Stomach (tissue), 8 donors: ENCODE measurements at regions not wholly inside any gene's neighbourhood (a gene's known extent, or its start where the extent isn't known, plus 50 kb on each side); places are given as distances from the start of the nearest gene placed in this dataset.

Experiments
- DNase-seq, 2 donors: peaks; one replicate each; pipeline versions ENCODE4 v3.0.0 to v3.0.0-alpha.2; 2013 to 2019
- H3K27ac ChIP-seq, 5 donors: fragments of 200-600 bp in 4 of 5; sonication (generic) in 4 of 5; one replicate each; pipeline ENCODE4 v1.5.1; 2013 to 2019; ENCODE audit warnings: mild to moderate bottlenecking in 1 of 5, moderate library complexity in 1 of 5
- H3K27me3 ChIP-seq, 3 donors: fragments of 200-600 bp; sonication (generic); one replicate each; pipeline ENCODE4 v1.5.1; 2017 to 2019; ENCODE audit warnings: mixed run types in 1 of 3
- H3K36me3 ChIP-seq, 4 donors: fragments of 200-600 bp; sonication (generic); 1 replicate in 3 of 4; 2 replicates in 1 of 4; pipeline ENCODE4 v1.5.1; 2016 to 2019
- H3K4me1 ChIP-seq, 4 donors: fragments of 200-600 bp; sonication (generic); one replicate each; pipeline ENCODE4 v1.5.1; 2016 to 2019
- H3K4me3 ChIP-seq, 4 donors: fragments of 200-600 bp; sonication (generic) in 3 of 4; one replicate each; pipeline ENCODE4 v1.5.1; 2016 to 2019; ENCODE audit warnings: mild to moderate bottlenecking in 1 of 4
- H3K9me3 ChIP-seq, 4 donors: fragments of 200-600 bp; sonication (generic); one replicate each; pipeline ENCODE4 v1.5.1; 2016 to 2019
- EP300 ChIP-seq: sonication (generic); formaldehyde crosslinking; IDR thresholded peaks from one replicate; pipeline ENCODE4 v1.6.1; 2017; ENCODE audit warnings: antibody characterized with exemption
- POLR2A ChIP-seq, 4 donors: fragments of 450-650 bp; IDR thresholded peaks; one replicate each; pipeline ENCODE4 v1.6.1; 2016; ENCODE audit warnings: antibody characterized with exemption in 4 of 4, control low read depth in 2 of 4, mild to moderate bottlenecking in 1 of 4, moderate library complexity in 1 of 4
- POLR2AphosphoS5 ChIP-seq, 3 donors: sonication (generic); formaldehyde crosslinking; IDR thresholded peaks; one replicate each; pipeline ENCODE4 v1.6.1; 2016; ENCODE audit warnings: antibody characterized with exemption in 3 of 3
- WGBS, 5 donors: extraction: QIAGEN DNeasy Blood & Tissue Kit in 3 of 5; methylation state at CpG; one replicate each; pipeline versions ENCODE4 v1.1.5 to v1.1.7; 2013 to 2018; 5-methylcytosine and 5-hydroxymethylcytosine counted together
- intact Hi-C: fragments of 100-400 bp; cut with DNase I; formaldehyde crosslinking; loops from one replicate; pipeline ENCODE4 v1.15.1; 2023; ENCODE audit warnings: low total_unique reads
- TF ChIP-seq, protein P1 (sequence below), 7 experiments: fragments of 450-650 bp in 4 of 7; fragments of 200-600 bp in 3 of 7; sonication (generic) in 3 of 7; IDR thresholded peaks; one replicate each; pipeline ENCODE4 v1.5.1; 2016 to 2019; ENCODE audit warnings: antibody characterized with exemption in 7 of 7, control low read depth in 2 of 7, mild to moderate bottlenecking in 1 of 7
- donor health status: healthy with polysubstance abuse.
- donor health status: Bipolar disorder and iron deficiency.
- donor health status: healthy.

DNA sequence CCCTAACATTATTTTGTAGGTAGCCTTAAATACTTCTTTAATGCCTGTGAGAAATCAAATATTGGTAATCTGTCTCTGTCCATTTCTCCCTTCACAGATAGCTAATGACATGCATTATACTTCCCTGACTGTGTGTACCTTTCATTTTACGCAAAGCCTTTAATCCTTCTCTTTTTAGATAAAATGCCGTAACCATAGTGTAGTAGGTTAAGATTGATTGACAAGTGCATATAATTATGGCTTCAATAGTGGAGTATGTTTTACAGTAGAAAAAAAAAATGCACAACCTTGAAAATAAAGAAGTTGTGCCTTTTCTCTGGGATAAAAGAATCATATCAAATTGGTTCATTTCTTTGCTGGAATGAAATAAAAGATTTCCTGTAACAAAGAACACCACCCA is 559.6 kb upstream of the GRAMD2B start:
- Histone ChIP-seq H3K36me3 (no peaks in the 10 kb centered on the region), H3K9me3 (peaks cover 0 to under 1% (median 0%) of the 10 kb centered on the region in 4 donors), H3K4me3 (no peak overlapping the region), H3K27ac (no peak overlapping the region), H3K27me3 (no peaks in the 10 kb centered on the region), H3K4me1 (no peaks in the 10 kb centered on the region)
- DNase-seq, result no peak
- intact Hi-C loops, result no loop called here
- TF ChIP-seq POLR2AphosphoS5 (IDR thresholded peaks at IDR 0.05) (no peak), EP300 (no peak), POLR2A (IDR thresholded peaks at IDR 0.05) (no peak)
- TF ChIP-seq, protein P1, sequence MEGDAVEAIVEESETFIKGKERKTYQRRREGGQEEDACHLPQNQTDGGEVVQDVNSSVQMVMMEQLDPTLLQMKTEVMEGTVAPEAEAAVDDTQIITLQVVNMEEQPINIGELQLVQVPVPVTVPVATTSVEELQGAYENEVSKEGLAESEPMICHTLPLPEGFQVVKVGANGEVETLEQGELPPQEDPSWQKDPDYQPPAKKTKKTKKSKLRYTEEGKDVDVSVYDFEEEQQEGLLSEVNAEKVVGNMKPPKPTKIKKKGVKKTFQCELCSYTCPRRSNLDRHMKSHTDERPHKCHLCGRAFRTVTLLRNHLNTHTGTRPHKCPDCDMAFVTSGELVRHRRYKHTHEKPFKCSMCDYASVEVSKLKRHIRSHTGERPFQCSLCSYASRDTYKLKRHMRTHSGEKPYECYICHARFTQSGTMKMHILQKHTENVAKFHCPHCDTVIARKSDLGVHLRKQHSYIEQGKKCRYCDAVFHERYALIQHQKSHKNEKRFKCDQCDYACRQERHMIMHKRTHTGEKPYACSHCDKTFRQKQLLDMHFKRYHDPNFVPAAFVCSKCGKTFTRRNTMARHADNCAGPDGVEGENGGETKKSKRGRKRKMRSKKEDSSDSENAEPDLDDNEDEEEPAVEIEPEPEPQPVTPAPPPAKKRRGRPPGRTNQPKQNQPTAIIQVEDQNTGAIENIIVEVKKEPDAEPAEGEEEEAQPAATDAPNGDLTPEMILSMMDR (IDR thresholded peaks at IDR 0.05), result no peak
- 70 to 92% (median 81%) methylated on average over 2 of the region's 2 CpGs for WGBS, 5 donors

DNA sequence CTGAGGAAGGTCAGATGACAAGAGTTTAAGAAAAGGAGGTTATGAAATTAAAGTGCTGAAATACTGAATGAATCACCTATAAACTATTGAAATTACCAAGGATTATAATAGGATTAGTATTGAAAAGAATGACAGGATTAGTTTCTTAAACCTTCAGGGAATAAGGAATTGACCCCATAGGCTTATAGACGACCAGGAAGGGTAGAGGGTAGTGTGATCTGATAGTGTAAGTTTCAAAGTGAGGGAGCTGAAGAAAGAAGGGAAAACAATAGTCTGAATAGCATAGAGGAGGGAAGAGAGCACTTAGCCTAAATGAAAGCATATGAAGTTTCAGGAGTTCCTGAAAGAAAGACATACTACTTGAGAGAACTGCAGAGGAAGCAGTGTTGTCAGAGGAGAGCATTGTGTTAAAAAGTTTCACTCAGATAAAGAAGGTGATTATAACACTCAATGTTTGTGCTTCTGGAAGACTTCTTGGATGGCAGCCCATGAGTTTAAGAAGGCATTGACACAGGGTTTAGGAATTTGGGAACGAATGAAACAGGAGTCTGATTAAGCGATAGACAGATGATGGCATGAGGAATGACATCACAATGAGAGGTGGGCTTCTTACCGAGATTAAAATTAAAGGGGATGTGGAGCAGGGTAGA is 557.9 kb upstream of the GRAMD2B start:
- intact Hi-C loops, result no loop called here
- H3K9me3 ChIP-seq, result no peaks in the 10 kb centered on the region
- no peak overlapping the region for H3K27ac ChIP-seq
- 28 to 43% (median 30%) methylated on average over 4 of the region's 4 CpGs for WGBS, 5 donors
- no peak overlapping the region for H3K4me3 ChIP-seq
- H3K27me3 ChIP-seq, result no peaks in the 10 kb centered on the region
- no peaks in the 10 kb centered on the region for H3K36me3 ChIP-seq
- no peaks in the 10 kb centered on the region for H3K4me1 ChIP-seq
- DNase-seq, result no peak
- TF ChIP-seq POLR2A (IDR thresholded peaks at IDR 0.05) (no peak), POLR2AphosphoS5 (IDR thresholded peaks at IDR 0.05) (no peak), EP300 (no peak)
- TF ChIP-seq, protein P1 (IDR thresholded peaks at IDR 0.05), result no peak

DNA sequence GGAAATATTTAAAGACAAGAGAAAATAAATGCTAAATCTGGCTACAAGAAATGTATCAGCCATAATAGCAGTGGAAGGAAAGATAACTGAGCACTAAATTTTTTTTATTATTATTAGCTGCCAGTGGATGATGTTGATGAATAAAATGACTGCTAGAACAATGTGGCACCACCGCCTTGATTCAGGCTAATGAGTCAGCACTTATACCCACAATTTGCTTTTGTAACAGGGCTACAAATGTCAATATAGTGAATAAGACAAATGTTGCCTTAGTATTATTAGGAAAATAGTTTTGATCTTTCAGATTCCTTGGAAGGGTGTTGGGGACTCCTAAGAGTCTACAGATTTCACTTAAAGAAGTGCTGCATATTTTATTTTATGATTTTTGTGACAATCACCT is 555.2 kb upstream of the GRAMD2B start:
- TF ChIP-seq, protein P1 (IDR thresholded peaks at IDR 0.05), result no peak
- TF ChIP-seq POLR2A (IDR thresholded peaks at IDR 0.05) (no peak), EP300 (no peak), POLR2AphosphoS5 (IDR thresholded peaks at IDR 0.05) (no peak)
- H3K4me3 ChIP-seq, result no peak overlapping the region
- DNase-seq, result no peak
- H3K9me3 ChIP-seq, result no peaks in the 10 kb centered on the region
- 49 to 62% (median 58%) methylated on average over 1 of the region's 1 CpG for WGBS, 5 donors
- H3K36me3 ChIP-seq, result no peaks in the 10 kb centered on the region
- intact Hi-C loops, result no loop called here
- no peaks in the 10 kb centered on the region for H3K27me3 ChIP-seq
- peak overlapping the region in 1 of 5 donors; percentile 6 for H3K27ac ChIP-seq
- no peaks in the 10 kb centered on the region for H3K4me1 ChIP-seq

DNA sequence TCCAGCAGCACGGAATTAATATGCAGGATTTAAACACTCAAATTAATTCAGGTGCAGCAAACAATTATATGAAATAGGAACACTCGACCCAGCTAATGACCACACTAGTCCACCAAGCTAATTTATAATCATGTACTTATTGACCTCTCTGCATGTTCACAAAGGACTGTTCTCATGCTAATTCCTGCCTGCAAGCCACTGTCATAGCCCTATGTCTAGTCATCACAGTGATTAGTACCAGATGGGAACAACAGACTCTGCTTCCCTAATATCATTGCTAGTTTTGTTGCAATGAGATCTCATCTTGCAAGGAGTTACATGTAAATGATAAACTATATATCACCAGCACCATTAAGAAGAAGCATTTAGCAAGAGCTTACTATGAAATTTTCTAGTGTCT is 553.0 kb upstream of the GRAMD2B start:
- H3K27me3 ChIP-seq, result no peaks in the 10 kb centered on the region
- H3K4me1 ChIP-seq, result peaks cover 0 to 11% (median 0%) of the 10 kb centered on the region in 4 donors
- 44 to 55% (median 52%) methylated on average over 2 of the region's 2 CpGs for WGBS, 5 donors
- intact Hi-C loops, result no loop called here
- H3K36me3 ChIP-seq, result no peaks in the 10 kb centered on the region
- no peaks in the 10 kb centered on the region for H3K9me3 ChIP-seq
- no peak for TF ChIP-seq POLR2AphosphoS5 (IDR thresholded peaks at IDR 0.05)
- TF ChIP-seq POLR2A (IDR thresholded peaks at IDR 0.05), result no peak
- TF ChIP-seq EP300, result no peak
- peak in 1 of 2 donors; percentile 9 for DNase-seq
- H3K4me3 ChIP-seq, result no peak overlapping the region
- H3K27ac ChIP-seq, result no peak overlapping the region

DNA sequence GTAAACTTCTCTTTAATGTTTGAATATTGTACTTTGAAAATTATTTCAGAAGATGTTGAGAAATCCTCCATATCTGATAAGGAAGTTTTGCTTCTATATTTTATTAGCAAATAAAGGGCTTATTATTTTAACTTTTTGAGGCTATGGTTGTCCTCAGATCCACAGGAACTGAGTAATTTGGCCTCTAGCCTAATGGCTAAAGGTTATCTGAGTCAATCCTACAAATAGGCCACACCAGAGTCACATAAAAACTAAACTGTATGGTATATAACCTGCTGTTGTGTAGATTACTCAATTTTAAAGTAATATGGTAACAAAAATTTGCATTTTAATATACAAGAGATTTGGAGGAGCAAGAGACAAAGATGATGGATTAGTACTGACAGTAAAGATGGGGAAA is 549.2 kb upstream of the GRAMD2B start:
- no peak for TF ChIP-seq POLR2AphosphoS5 (IDR thresholded peaks at IDR 0.05)
- TF ChIP-seq, protein P1 (IDR thresholded peaks at IDR 0.05), result no peak
- H3K9me3 ChIP-seq, result no peaks in the 10 kb centered on the region

More for the DNA sequence above, 549.2 kb upstream of the GRAMD2B start:
- DNase-seq, result no peak
- no peak overlapping the region for H3K4me3 ChIP-seq
- H3K4me1 ChIP-seq, result peaks cover 0 to 11% (median 0%) of the 10 kb centered on the region in 4 donors
- no peaks in the 10 kb centered on the region for H3K36me3 ChIP-seq
- peak overlapping the region in 1 of 5 donors; percentile 48 for H3K27ac ChIP-seq
- no peaks in the 10 kb centered on the region for H3K27me3 ChIP-seq
- intact Hi-C loops, result no loop called here
